Gastroesophageal sphincter (tissue), 4 donors: ENCODE measurements at regions not wholly inside any gene's neighbourhood (a gene's known extent, or its start where the extent isn't known, plus 50 kb on each side); places are given as distances from the start of the nearest gene placed in this dataset.

ENCODE experiments used
- ATAC-seq: fragments of 150-250 bp; one replicate; pipeline ENCODE4 v1.9.1; 2016; ENCODE audit warnings: mild to moderate bottlenecking, moderate library complexity
- H3K27ac ChIP-seq, 4 donors: fragments of 200-600 bp; sonication (generic) in 3 of 4; 1 replicate in 3 of 4; 2 replicates in 1 of 4; pipeline ENCODE4 v1.5.1; 2016 to 2019
- H3K27me3 ChIP-seq: fragments of 200-600 bp; sonication (generic); one replicate; pipeline ENCODE4 v1.5.1; 2019
- H3K36me3 ChIP-seq, 2 donors: fragments of 200-600 bp; sonication (generic); one replicate each; pipeline ENCODE4 v1.5.1; 2019; ENCODE audit warnings: control low read depth in 1 of 2
- H3K4me1 ChIP-seq, 3 donors: fragments of 200-600 bp; sonication (generic); 1 replicate in 2 of 3; 2 replicates in 1 of 3; pipeline ENCODE4 v1.5.1; 2016 to 2019; ENCODE audit warnings: control low read depth in 2 of 3
- H3K4me3 ChIP-seq, 2 donors: fragments of 200-600 bp; sonication (generic); one replicate each; pipeline ENCODE4 v1.5.1; 2019; ENCODE audit warnings: mild to moderate bottlenecking in 1 of 2, moderate library complexity in 1 of 2
- H3K9me3 ChIP-seq, 3 donors: fragments of 200-600 bp; sonication (generic); one replicate each; pipeline ENCODE4 v1.5.1; 2017 to 2019; ENCODE audit warnings: control low read depth in 2 of 3
- CTCF ChIP-seq, 4 experiments: fragments of 200-600 bp in 2 of 4; fragments of 450-650 bp in 2 of 4; sonication (generic) in 1 of 4; IDR thresholded peaks; one replicate each; pipeline ENCODE4 v1.5.1; 2017 to 2019; ENCODE audit warnings: antibody characterized with exemption in 4 of 4, mild to moderate bottlenecking in 2 of 4, moderate library complexity in 2 of 4
- EP300 ChIP-seq: sonication (generic); formaldehyde crosslinking; IDR thresholded peaks from one replicate; pipeline ENCODE4 v1.6.1; 2017; ENCODE audit warnings: antibody characterized with exemption, mild to moderate bottlenecking
- POLR2A ChIP-seq, 2 donors: fragments of 450-650 bp; IDR thresholded peaks; one replicate each; pipeline ENCODE4 v1.6.1; 2017; ENCODE audit warnings: antibody characterized with exemption in 2 of 2, mild to moderate bottlenecking in 2 of 2, moderate library complexity in 1 of 2
- POLR2AphosphoS5 ChIP-seq: sonication (generic); formaldehyde crosslinking; IDR thresholded peaks from one replicate; pipeline ENCODE4 v1.6.1; 2017; ENCODE audit warnings: antibody characterized with exemption
- WGBS, 2 donors: methylation state at CpG; one replicate each; pipeline ENCODE4 v1.1.5; 2018; ENCODE audit warnings: low coverage in 1 of 2; 5-methylcytosine and 5-hydroxymethylcytosine counted together

DNA sequence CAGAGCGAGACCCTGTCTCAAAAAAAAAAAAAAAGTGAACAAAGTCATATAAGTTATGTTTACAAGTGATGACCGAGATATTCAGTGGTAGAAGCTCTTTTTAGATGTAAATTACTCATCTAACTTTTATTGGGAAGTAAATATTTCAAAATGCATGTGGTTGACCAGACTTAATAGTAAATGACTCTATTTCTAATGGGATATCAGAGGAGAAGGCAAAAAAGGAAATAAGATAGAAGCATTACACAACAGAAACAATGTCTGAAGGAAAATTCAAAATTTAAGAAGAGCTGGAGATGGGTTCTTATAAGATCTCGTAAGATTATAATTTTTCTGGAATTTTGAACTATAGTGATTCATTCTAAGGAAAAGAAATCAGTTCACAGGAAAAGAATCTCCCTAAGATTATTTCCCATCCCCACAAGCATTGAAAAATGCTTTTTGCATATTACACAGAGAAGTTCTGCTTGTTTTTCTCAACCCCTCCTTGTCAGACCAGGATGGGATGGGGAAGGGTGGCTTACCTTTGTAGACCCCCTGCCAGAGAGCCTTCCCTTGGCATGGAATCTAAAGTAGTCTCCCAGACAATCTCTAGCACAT is 63.1 kb upstream of the STK38L start:
- H3K9me3 ChIP-seq: no peaks in the 10 kb centered on the region
- no peak overlapping the region for H3K4me3 ChIP-seq
- no peaks in the 10 kb centered on the region for H3K27me3 ChIP-seq
- no peak for ATAC-seq
- peaks cover 12 to 43% (median 14%) of the 10 kb centered on the region in 3 donors for H3K4me1 ChIP-seq
- peak overlapping the region in 3 of 4 donors; percentile 5 to 83 (median 67) for H3K27ac ChIP-seq
- TF ChIP-seq POLR2AphosphoS5: no peak
- 75 to 87% methylated on average over 3 of the region's 3 CpGs for WGBS, 2 donors
- H3K36me3 ChIP-seq: no peaks in the 10 kb centered on the region

- WGBS, 2 donors: 67 to 83% methylated on average over 1 to 2 of the region's 2 CpGs
- no peaks in the 10 kb centered on the region for H3K27me3 ChIP-seq
- ATAC-seq: no peak
- H3K4me3 ChIP-seq: no peak overlapping the region
- TF ChIP-seq EP300 (no peak), CTCF (IDR thresholded peaks at IDR 0.05) (no peak), POLR2AphosphoS5 (no peak), POLR2A (IDR thresholded peaks at IDR 0.05) (no peak)
- peaks cover 14 to 58% (median 15%) of the 10 kb centered on the region in 3 donors for H3K4me1 ChIP-seq
- H3K9me3 ChIP-seq: no peaks in the 10 kb centered on the region
- H3K36me3 ChIP-seq: no peaks in the 10 kb centered on the region
- peak overlapping the region in 3 of 4 donors; percentile 20 to 83 (median 27) for H3K27ac ChIP-seq
Observed at GRCh38 chr12:27183342-27183741, 60.7 kb upstream of the STK38L start.

- Histone ChIP-seq H3K9me3 (no peaks in the 10 kb centered on the region), H3K27ac (peak overlapping the region; percentile 45 to 83 (median 66)), H3K27me3 (no peaks in the 10 kb centered on the region), H3K4me1 (peaks cover 3 to 45% (median 6%) of the 10 kb centered on the region in 3 donors), H3K36me3 (no peaks in the 10 kb centered on the region), H3K4me3 (no peak overlapping the region)
- TF ChIP-seq POLR2A (IDR thresholded peaks at IDR 0.05) (no peak), POLR2AphosphoS5 (peak; percentile 10)
- WGBS, 2 donors: 20 to 65% methylated on average over 3 to 4 of the region's 4 CpGs
- ATAC-seq: no peak
Observed at GRCh38 chr12:27185234-27186021, 58.7 kb upstream of the STK38L start.

- Histone ChIP-seq H3K27me3 (no peaks in the 10 kb centered on the region), H3K4me3 (no peak overlapping the region), H3K36me3 (no peaks in the 10 kb centered on the region), H3K9me3 (no peaks in the 10 kb centered on the region), H3K4me1 (peaks cover 3 to 51% (median 7%) of the 10 kb centered on the region in 3 donors), H3K27ac (peak overlapping the region; percentile 45 to 83 (median 66))
- ATAC-seq: no peak
- TF ChIP-seq POLR2AphosphoS5 (no peak), CTCF (IDR thresholded peaks at IDR 0.05) (no peak), EP300 (no peak), POLR2A (IDR thresholded peaks at IDR 0.05) (no peak)
- 51 to 57% methylated on average over 3 to 6 of the region's 6 CpGs for WGBS, 2 donors
Observed at GRCh38 chr12:27186022-27186839, 57.9 kb upstream of the STK38L start.

- TF ChIP-seq EP300: no peak
- no peak for TF ChIP-seq POLR2AphosphoS5
- no peak for TF ChIP-seq POLR2A (IDR thresholded peaks at IDR 0.05)
- no peak for TF ChIP-seq CTCF (IDR thresholded peaks at IDR 0.05)
- no peaks in the 10 kb centered on the region for H3K27me3 ChIP-seq
- H3K4me3 ChIP-seq: no peak overlapping the region
- no peaks in the 10 kb centered on the region for H3K9me3 ChIP-seq
- no peaks in the 10 kb centered on the region for H3K36me3 ChIP-seq
- H3K4me1 ChIP-seq: peaks cover 3 to 62% (median 10%) of the 10 kb centered on the region in 3 donors
- no peak for ATAC-seq
- peak overlapping the region in 3 of 4 donors; percentile 63 to 83 (median 68) for H3K27ac ChIP-seq
- WGBS, 2 donors: 91 to 100% methylated on average over 3 to 7 of the region's 7 CpGs
Observed at GRCh38 chr12:27187697-27188096, 56.4 kb upstream of the STK38L start.
